K562 (cell line): ENCODE measurements at regions not wholly inside any gene's neighbourhood (a gene's known extent, or its start where the extent isn't known, plus 50 kb on each side); places are given as distances from the start of the nearest gene placed in this dataset.

Experiments
- ATAC-seq: fragments of 200-7000 bp; cut with Tn5 transposase; 3 replicates; pipeline ENCODE4 v1.9.1; 2020; ENCODE audit warnings: moderate library complexity
- BruUV-seq: library from RNA; stranded (reverse); fragments of 400-500 nt; replicated peaks from 2 replicates; lab custom pipeline; 2021; lab: Mats Ljungman, UMichigan
- CTCF ChIA-PET: fragments of 300-600 bp; formaldehyde crosslinking; extraction: SDS; loops from one replicate; lab custom pipeline; 2021; ENCODE audit warnings: low intra/inter-chr PET ratio; lab: Yijun Ruan, JAX
- POLR2A ChIA-PET: fragments of 300-600, 350-650 bp; sonication (Branson Sonifier 250); formaldehyde crosslinking; extraction: SDS; loops from one replicate; lab custom pipeline; 2021; ENCODE audit warnings: antibody characterized with exemption, inconsistent platforms; lab: Yijun Ruan, JAX
- DNase-seq, 4 experiments: peaks; one replicate each; pipeline versions ENCODE4 v3.0.0 to v3.0.0-alpha.2; 2011 to 2018; ENCODE audit warnings: low spot score in 3 of 4, mixed read lengths in 3 of 4; ENCODE audit errors: extremely low read depth in 1 of 4
- FAIRE-seq: peaks from 2 replicates; lab custom pipeline; 2011; peaks lifted over from hg19 to GRCh38; lab: Jason Lieb, UNC
- H2AFZ ChIP-seq: 2 replicates; pipeline ENCODE4 v1.6.0; 2011; ENCODE audit warnings: low read depth, low read length, control low read depth, inconsistent platforms
- H3K27ac ChIP-seq: fragments of 200-600 bp; 3 replicates; pipeline ENCODE4 v1.8.0; 2011; ENCODE audit warnings: low read depth, mild to moderate bottlenecking, control low read depth, inconsistent platforms, low read length, moderate library complexity, mixed read lengths; ENCODE audit errors: extremely low read depth
- H3K27me3 ChIP-seq, 2 experiments: fragments of 300-600 bp in 1 of 2; 2 replicates in 1 of 2; 3 replicates in 1 of 2; pipeline versions ENCODE4 v1.6.0 to v1.8.0; 2011; ENCODE audit warnings: inconsistent platforms in 2 of 2, low read length in 2 of 2, mild to moderate bottlenecking in 1 of 2, mixed read lengths in 1 of 2, moderate library complexity in 1 of 2; ENCODE audit not compliant: control insufficient read depth in 2 of 2, insufficient read depth in 2 of 2
- H3K36me3 ChIP-seq: fragments of 300-600 bp; 3 replicates; pipeline ENCODE4 v1.8.0; 2011; ENCODE audit warnings: mild to moderate bottlenecking, low read length, inconsistent platforms; ENCODE audit not compliant: control insufficient read depth, insufficient read depth
- H3K4me1 ChIP-seq, 2 experiments: fragments of 200-600 bp in 1 of 2; replicated peaks in 1 of 2; 2 replicates in 1 of 2; 3 replicates in 1 of 2; pipeline versions ENCODE4 v1.5.1 to v1.8.0; 2011; ENCODE audit warnings: inconsistent platforms in 2 of 2, low read length in 2 of 2, mild to moderate bottlenecking in 1 of 2, mixed read lengths in 1 of 2, moderate library complexity in 1 of 2; ENCODE audit not compliant: control insufficient read depth in 2 of 2, insufficient read depth in 2 of 2
- H3K4me2 ChIP-seq: 2 replicates; pipeline ENCODE4 v1.6.1; 2011; ENCODE audit warnings: low read length, control low read depth, inconsistent platforms, mixed read lengths; ENCODE audit not compliant: insufficient read depth
- H3K4me3 ChIP-seq: fragments of 200-600 bp; sonication (generic), shearing (Covaris generic); 2 replicates; pipeline ENCODE4 v1.5.1; 2016; ENCODE audit warnings: control low read depth, inconsistent platforms
- H3K79me2 ChIP-seq: fragments of 200-600 bp; 3 replicates; pipeline ENCODE4 v1.8.0; 2011; ENCODE audit warnings: low read length, inconsistent platforms; ENCODE audit not compliant: control insufficient read depth, insufficient read depth
- H3K9ac ChIP-seq, 2 experiments: 2 replicates each; pipeline versions ENCODE4 v1.6.0 to v1.6.1; 2011; ENCODE audit warnings: low read depth in 2 of 2, low read length in 2 of 2, control low read depth in 1 of 2, inconsistent platforms in 1 of 2, mild to moderate bottlenecking in 1 of 2, mixed read lengths in 1 of 2; ENCODE audit not compliant: insufficient read depth in 1 of 2
- H3K9me1 ChIP-seq: one replicate; pipeline ENCODE4 v1.6.0; 2011; ENCODE audit warnings: inconsistent platforms, mild to moderate bottlenecking, low read length, moderate library complexity; ENCODE audit not compliant: control insufficient read depth, insufficient read depth
- H3K9me3 ChIP-seq: replicated peaks from 2 replicates; pipeline ENCODE4 v1.5.1; 2011; ENCODE audit warnings: low read depth, low read length, inconsistent platforms; ENCODE audit not compliant: control insufficient read depth, insufficient read depth
- H4K20me1 ChIP-seq: replicated peaks from 2 replicates; pipeline ENCODE4 v1.6.1; 2011; ENCODE audit warnings: low read length, inconsistent platforms, mixed read lengths; ENCODE audit not compliant: control insufficient read depth, insufficient read depth
- CTCFL ChIP-seq: IDR thresholded peaks from 2 replicates; pipeline ENCODE4 v1.6.1; 2011; ENCODE audit warnings: borderline replicate concordance, low read depth, mild to moderate bottlenecking, moderate library complexity, low read length; ENCODE audit not compliant: insufficient read depth, poor library complexity, severe bottlenecking
- FOXO4 ChIP-seq: fragments of 450-650 bp; formaldehyde crosslinking; IDR thresholded peaks from 2 replicates; pipeline ENCODE4 v1.4.0; 2020; ENCODE audit warnings: mild to moderate bottlenecking, moderate library complexity
- IRF2 ChIP-seq: sonication (generic); formaldehyde crosslinking; IDR thresholded peaks from 2 replicates; pipeline ENCODE4 v1.8.1; 2022; ENCODE audit warnings: mild to moderate bottlenecking, missing genetic modification reagents
- PHF8 ChIP-seq: fragments of 200-600 bp; sonication (generic); IDR thresholded peaks from 2 replicates; pipeline ENCODE4 v1.6.1; 2012; ENCODE audit warnings: mixed run types, mild to moderate bottlenecking, inconsistent platforms, low read length, moderate library complexity, borderline replicate concordance
- SMAD3 ChIP-seq: fragments of 450-650 bp; formaldehyde crosslinking; conservative IDR thresholded peaks from 2 replicates; pipeline ENCODE4 v1.4.0; 2020; ENCODE audit warnings: mild to moderate bottlenecking
- ZEB2 ChIP-seq: fragments of 450-650 bp; IDR thresholded peaks from 2 replicates; pipeline ENCODE4 v1.6.1; 2016
- ZNF395 ChIP-seq: fragments of 200-800 bp; sonication (Bioruptor generic); IDR thresholded peaks from 2 replicates; pipeline ENCODE4 v1.6.1; 2017; ENCODE audit warnings: missing genetic modification characterization, missing compliant biosample characterization
- WGBS: fragments of 100-300 bp; shearing (Covaris generic); methylation state at CpG from one replicate; pipeline ENCODE4 v1.1.6; 2016; ENCODE audit warnings: low coverage, mixed read lengths; ENCODE audit not compliant: insufficient coverage; ENCODE audit errors: missing lambda C conversion rate; 5-methylcytosine and 5-hydroxymethylcytosine counted together
- in situ Hi-C: fragments of 300-500 bp; cut with MboI; formaldehyde crosslinking; loops from 4 replicates; pipeline ENCODE4 v1.15.0; 2018; ENCODE audit warnings: inconsistent platforms, mixed read lengths
- intact Hi-C: fragments of 100-400 bp; cut with micrococcal nuclease; formaldehyde crosslinking; loops from 2 replicates; pipeline ENCODE4 v1.14.2; 2022
- TF ChIP-seq, protein P1 (sequence below): sonication (generic); formaldehyde crosslinking; IDR thresholded peaks from 2 replicates; pipeline ENCODE4 v1.8.1; 2023; ENCODE audit warnings: mild to moderate bottlenecking, missing genetic modification reagents

DNA sequence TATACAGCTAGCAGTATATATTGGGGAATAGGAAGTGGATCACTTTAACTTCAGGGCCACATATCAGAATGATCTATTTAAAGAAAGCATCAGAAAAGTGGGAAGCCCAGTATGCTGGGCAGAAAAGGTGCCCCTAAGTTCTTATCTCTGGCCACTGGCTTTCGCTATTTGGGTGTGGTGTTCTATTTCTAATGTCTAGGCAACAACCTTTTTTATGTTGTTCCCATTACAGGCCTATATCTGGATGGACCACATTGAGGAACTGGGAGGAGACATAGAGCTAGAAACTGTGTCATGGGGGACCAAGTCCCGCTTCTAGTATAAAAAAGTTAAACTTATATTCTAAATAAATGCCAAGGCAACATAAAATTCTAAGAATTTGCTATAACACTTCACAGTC, 935.6 kb downstream of the PDHA2 start:
- Histone ChIP-seq H4K20me1 (no peaks in the 10 kb centered on the region), H3K4me3 (no peak overlapping the region), H3K9me3 (no peaks in the 10 kb centered on the region), H3K4me2 (no peak overlapping the region), H3K27me3 (no peaks in the 10 kb centered on the region), H3K79me2 (no peaks in the 10 kb centered on the region), H3K27ac (no peak overlapping the region), H3K36me3 (no peaks in the 10 kb centered on the region), H2AFZ (no peak overlapping the region), H3K9me1 (no peaks in the 10 kb centered on the region), H3K4me1 (no peaks in the 10 kb centered on the region), H3K9ac (no peak overlapping the region)
- WGBS, result 5% methylated on average over 2 of the region's 2 CpGs
- ATAC-seq, result no peak
- TF ChIP-seq FOXO4 (CRISPR knock-in tag), result no peak
- no peak for TF ChIP-seq CTCFL
- TF ChIP-seq SMAD3 (CRISPR knock-in tag), result no peak
- TF ChIP-seq IRF2 (CRISPR knock-in tag), result no peak
- TF ChIP-seq ZNF395 (CRISPR knock-in tag), result no peak
- TF ChIP-seq PHF8, result no peak
- no peak for TF ChIP-seq ZEB2
- TF ChIP-seq, protein P1, sequence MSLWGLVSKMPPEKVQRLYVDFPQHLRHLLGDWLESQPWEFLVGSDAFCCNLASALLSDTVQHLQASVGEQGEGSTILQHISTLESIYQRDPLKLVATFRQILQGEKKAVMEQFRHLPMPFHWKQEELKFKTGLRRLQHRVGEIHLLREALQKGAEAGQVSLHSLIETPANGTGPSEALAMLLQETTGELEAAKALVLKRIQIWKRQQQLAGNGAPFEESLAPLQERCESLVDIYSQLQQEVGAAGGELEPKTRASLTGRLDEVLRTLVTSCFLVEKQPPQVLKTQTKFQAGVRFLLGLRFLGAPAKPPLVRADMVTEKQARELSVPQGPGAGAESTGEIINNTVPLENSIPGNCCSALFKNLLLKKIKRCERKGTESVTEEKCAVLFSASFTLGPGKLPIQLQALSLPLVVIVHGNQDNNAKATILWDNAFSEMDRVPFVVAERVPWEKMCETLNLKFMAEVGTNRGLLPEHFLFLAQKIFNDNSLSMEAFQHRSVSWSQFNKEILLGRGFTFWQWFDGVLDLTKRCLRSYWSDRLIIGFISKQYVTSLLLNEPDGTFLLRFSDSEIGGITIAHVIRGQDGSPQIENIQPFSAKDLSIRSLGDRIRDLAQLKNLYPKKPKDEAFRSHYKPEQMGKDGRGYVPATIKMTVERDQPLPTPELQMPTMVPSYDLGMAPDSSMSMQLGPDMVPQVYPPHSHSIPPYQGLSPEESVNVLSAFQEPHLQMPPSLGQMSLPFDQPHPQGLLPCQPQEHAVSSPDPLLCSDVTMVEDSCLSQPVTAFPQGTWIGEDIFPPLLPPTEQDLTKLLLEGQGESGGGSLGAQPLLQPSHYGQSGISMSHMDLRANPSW (CRISPR knock-in tag), result no peak
- DNase-seq, result peak in 1 of 4 experiments; percentile 0
- ChIA-PET POLR2A (no interaction called here), CTCF (no interaction called here)
- in situ Hi-C loops, result no loop called here
- no peak for FAIRE-seq
- BruUV-seq, result no TSS peak
- intact Hi-C loops, result no loop called here
